Heart left ventricle (tissue), 16 donors: ENCODE measurements at regions not wholly inside any gene's neighbourhood (a gene's known extent, or its start where the extent isn't known, plus 50 kb on each side); places are given as distances from the start of the nearest gene placed in this dataset.

Experiments used
- ATAC-seq, 4 donors: fragments of 200-7000 bp; cut with Tn5 transposase; one replicate each; pipeline ENCODE4 v1.9.1; 2020 to 2022; ENCODE audit warnings: moderate library complexity in 4 of 4, mild to moderate bottlenecking in 3 of 4, moderate number of reproducible peaks in 1 of 4
- DNase-seq, 5 donors: peaks; one replicate each; pipeline ENCODE4 v3.0.0-alpha.2; 2020
- H3K27ac ChIP-seq, 12 donors: fragments of 200-600 bp; sonication (generic) in 4 of 12; one replicate each; pipeline versions ENCODE4 v1.5.0 to v1.8.0; 2016 to 2022; ENCODE audit warnings: mild to moderate bottlenecking in 2 of 12
- H3K27me3 ChIP-seq, 9 donors: fragments of 200-600 bp; sonication (generic) in 2 of 9; one replicate each; pipeline versions ENCODE4 v1.5.1 to v1.8.0; 2016 to 2022; ENCODE audit warnings: mild to moderate bottlenecking in 3 of 9
- H3K36me3 ChIP-seq, 9 donors: fragments of 200-600 bp; sonication (generic) in 2 of 9; one replicate each; pipeline versions ENCODE4 v1.5.0 to v1.8.0; 2018 to 2022; ENCODE audit warnings: mild to moderate bottlenecking in 2 of 9
- H3K4me1 ChIP-seq, 12 donors: fragments of 200-600 bp; sonication (generic) in 4 of 12; one replicate each; pipeline versions ENCODE4 v1.5.0 to v1.8.0; 2016 to 2022; ENCODE audit warnings: mild to moderate bottlenecking in 3 of 12
- H3K4me3 ChIP-seq, 12 donors: fragments of 200-600 bp; sonication (generic) in 4 of 12; one replicate each; pipeline versions ENCODE4 v1.5.0 to v1.8.0; 2017 to 2022; ENCODE audit warnings: mild to moderate bottlenecking in 9 of 12, moderate library complexity in 4 of 12
- H3K9me3 ChIP-seq, 12 donors: fragments of 200-600 bp; sonication (generic) in 4 of 12; one replicate each; pipeline versions ENCODE4 v1.5.0 to v1.8.0; 2016 to 2022; ENCODE audit warnings: mild to moderate bottlenecking in 1 of 12
- POLR2A ChIP-seq, 2 donors: fragments of 450-650 bp; IDR thresholded peaks; one replicate each; pipeline ENCODE4 v1.6.1; 2017; ENCODE audit warnings: antibody characterized with exemption in 2 of 2, mild to moderate bottlenecking in 2 of 2, moderate library complexity in 2 of 2
- WGBS, 4 donors: extraction: QIAGEN DNeasy Blood & Tissue Kit in 2 of 4; methylation state at CpG; one replicate each; pipeline versions ENCODE4 v1.1.5 to v1.1.7; 2013 to 2018; 5-methylcytosine and 5-hydroxymethylcytosine counted together
- intact Hi-C, 10 donors: fragments of 100-400 bp; cut with DNase I; formaldehyde crosslinking; loops; one replicate each; pipeline versions ENCODE4 v1.11.1 to v1.14.2; 2022
- TF ChIP-seq, protein P1 (sequence below), 12 donors: fragments of 200-600 bp; sonication (generic) in 4 of 12; IDR thresholded peaks; one replicate each; pipeline versions ENCODE4 v1.5.0 to v1.8.0; 2018 to 2022; ENCODE audit warnings: antibody characterized with exemption in 12 of 12, mild to moderate bottlenecking in 5 of 12
- donor health status: ischemic (EF 13 %, LVEDD 7.1; RV severe dilation, severe dysfunction).
- donor health status: healthy with polysubstance abuse.
- donor health status: DM: no; HTN: yes; CAD: no.
- donor health status: DM: no; HTN: no; CAD: no.
- donor health status: ischemic (EF 25% LVEDD 6.9; RV normal size, moderate dysfunction).
- donor health status: ischemic (EF 25% LVEDD 5.7; RV mildly dilated, moderate dysfunction).
- donor health status: healthy.
- donor health status: DM: yes; HTN: yes; CAD: no.
- donor health status: ischemic (EF 35%, LVEDD 5.7; RV mildly dilated, moderate dysfunction).
- donor health status: nonischemic (EF 11% LVEDD 7.7; RV severe dilation, severe dysfunction).
- donor health status: DM: yes; HTN: yes; CAD: no.
- donor health status: PGD.
- donor health status: ischemic (EF 29% LVEDD 5.4; RV normal size, mild dysfunction).
- donor health status: nonischemic (EF 23%, LVEDD 6.1; RV moderate dilation, normal function).

DNA sequence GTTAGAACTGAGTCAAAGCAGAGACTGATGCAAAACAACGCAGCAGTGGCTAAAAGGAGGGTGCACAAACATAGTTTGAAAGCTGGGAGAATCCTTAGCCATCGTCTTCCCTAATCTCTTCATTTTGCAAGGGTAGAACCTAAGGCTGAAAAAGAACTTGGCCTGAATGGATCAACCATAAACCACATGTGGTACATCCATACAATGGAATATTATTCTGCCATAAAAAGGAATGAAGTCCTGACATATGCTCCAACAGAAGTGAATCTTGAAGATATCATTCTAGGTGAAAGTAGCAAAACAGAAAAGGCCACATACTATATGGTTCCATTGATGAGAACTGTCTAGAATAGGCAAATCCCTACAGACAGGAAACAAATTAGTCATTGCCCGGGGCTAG lies 330.3 kb upstream of the NPVF start:
- Histone ChIP-seq H3K36me3 (no peaks in the 10 kb centered on the region), H3K27me3 (no peaks in the 10 kb centered on the region), H3K27ac (no peak overlapping the region), H3K4me1 (peaks cover 0 to 5% (median 0%) of the 10 kb centered on the region in 12 donors), H3K4me3 (no peak overlapping the region), H3K9me3 (peaks cover 0 to 6% (median 0%) of the 10 kb centered on the region in 12 donors)
- intact Hi-C loops, result no loop called here
- no peak for DNase-seq
- no peak for ATAC-seq
- 84 to 98% (median 92%) methylated on average over 3 of the region's 3 CpGs for WGBS, 4 donors
- TF ChIP-seq POLR2A (IDR thresholded peaks at IDR 0.05), result no peak
- TF ChIP-seq, protein P1, sequence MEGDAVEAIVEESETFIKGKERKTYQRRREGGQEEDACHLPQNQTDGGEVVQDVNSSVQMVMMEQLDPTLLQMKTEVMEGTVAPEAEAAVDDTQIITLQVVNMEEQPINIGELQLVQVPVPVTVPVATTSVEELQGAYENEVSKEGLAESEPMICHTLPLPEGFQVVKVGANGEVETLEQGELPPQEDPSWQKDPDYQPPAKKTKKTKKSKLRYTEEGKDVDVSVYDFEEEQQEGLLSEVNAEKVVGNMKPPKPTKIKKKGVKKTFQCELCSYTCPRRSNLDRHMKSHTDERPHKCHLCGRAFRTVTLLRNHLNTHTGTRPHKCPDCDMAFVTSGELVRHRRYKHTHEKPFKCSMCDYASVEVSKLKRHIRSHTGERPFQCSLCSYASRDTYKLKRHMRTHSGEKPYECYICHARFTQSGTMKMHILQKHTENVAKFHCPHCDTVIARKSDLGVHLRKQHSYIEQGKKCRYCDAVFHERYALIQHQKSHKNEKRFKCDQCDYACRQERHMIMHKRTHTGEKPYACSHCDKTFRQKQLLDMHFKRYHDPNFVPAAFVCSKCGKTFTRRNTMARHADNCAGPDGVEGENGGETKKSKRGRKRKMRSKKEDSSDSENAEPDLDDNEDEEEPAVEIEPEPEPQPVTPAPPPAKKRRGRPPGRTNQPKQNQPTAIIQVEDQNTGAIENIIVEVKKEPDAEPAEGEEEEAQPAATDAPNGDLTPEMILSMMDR (IDR thresholded peaks at IDR 0.05), result no peak

DNA sequence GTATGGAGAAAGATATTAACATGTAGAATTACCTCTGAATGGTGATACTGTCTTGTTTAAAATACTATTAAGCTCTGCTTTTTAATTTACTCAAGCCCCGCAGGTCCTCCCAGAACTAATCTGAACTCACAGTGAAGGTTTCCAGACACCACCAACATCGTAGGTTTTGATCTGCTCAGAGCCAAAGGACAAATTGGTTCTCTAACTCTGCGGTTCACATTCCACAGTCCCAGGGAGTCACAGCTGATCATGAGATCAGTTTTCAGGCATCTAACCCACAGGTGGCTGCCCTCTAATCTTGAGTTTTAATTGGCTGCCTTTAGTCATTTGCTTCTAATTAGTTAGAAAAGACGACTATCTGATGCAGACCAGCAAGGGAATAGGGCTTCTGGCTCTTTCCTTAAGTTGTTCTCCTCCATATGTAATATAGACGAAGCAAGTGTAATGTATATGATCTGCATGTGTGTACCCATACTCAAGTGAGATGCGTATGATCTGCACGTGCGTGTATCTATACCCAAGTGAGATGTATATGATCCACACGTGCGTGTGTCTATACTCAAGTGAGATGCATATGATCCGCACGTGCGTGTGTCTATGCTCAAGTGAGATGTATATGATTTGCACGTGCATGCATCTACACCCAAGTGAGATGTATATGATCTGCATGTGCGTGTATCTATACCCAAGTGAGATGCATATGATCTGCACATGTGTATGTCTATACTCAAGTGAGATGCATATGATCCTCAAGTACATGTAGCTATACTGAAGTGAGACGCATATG lies 331.5 kb upstream of the NPVF start:
- peaks cover 0 to 6% (median 0%) of the 10 kb centered on the region in 12 donors for H3K9me3 ChIP-seq
- intact Hi-C loops, result loop anchor here in 2 of 10 donors (5.0 to 10.0 kb wide), 2 partner anchors 167 to 295 kb away; no protein-coding TSS in a partner anchor
- H3K4me1 ChIP-seq, result no peaks in the 10 kb centered on the region
- no peaks in the 10 kb centered on the region for H3K27me3 ChIP-seq
- 78 to 85% (median 84%) methylated on average over 16 of the region's 16 CpGs for WGBS, 4 donors
- no peak for DNase-seq
- H3K4me3 ChIP-seq, result no peak overlapping the region
- TF ChIP-seq, protein P1 (IDR thresholded peaks at IDR 0.05), result no peak
- TF ChIP-seq POLR2A (IDR thresholded peaks at IDR 0.05), result no peak
- H3K36me3 ChIP-seq, result no peaks in the 10 kb centered on the region
- peak in 1 of 4 donors; percentile 29 for ATAC-seq
- no peak overlapping the region for H3K27ac ChIP-seq

DNA sequence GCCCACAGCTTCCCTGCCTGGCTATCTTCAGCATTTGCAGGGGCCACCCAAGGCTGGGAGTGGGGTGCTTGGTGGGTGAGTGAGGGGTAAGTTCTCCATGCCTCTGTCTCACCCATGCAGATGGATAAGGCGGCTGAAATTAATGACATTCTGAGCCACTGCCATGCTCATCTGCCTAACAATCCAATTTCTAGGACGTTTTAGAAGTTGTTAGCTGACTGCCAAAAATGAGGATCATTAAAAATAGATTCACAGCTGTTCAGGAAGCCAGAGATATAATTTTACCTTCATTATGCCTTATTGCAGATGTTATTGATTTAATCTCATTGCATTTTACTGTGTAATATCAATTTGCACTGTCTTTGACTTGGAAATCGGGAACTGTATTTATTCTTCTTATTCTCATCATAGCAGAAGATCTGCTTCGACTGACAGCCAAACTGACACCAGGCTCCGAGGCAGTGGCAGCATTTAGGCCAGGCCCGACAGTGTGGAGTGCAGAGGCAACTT lies 334.4 kb upstream of the NPVF start:
- ATAC-seq (no peak), DNase-seq (no peak)
- WGBS, 4 donors, result 63 to 67% (median 65%) methylated on average over 6 of the region's 6 CpGs
- intact Hi-C loops, result loop anchor here in 3 of 10 donors (2.0 to 10.0 kb wide), 3 partner anchors 170 to 304 kb away; no protein-coding TSS in a partner anchor
- TF ChIP-seq, protein P1 (IDR thresholded peaks at IDR 0.05), result no peak
- TF ChIP-seq POLR2A (IDR thresholded peaks at IDR 0.05), result no peak
- peaks cover 0 to 6% (median 0%) of the 10 kb centered on the region in 12 donors for H3K9me3 ChIP-seq
- peaks cover 0 to 6% (median 0%) of the 10 kb centered on the region in 12 donors for H3K4me1 ChIP-seq
- H3K36me3 ChIP-seq, result no peaks in the 10 kb centered on the region
- H3K27me3 ChIP-seq, result no peaks in the 10 kb centered on the region
- no peak overlapping the region for H3K27ac ChIP-seq
- no peak overlapping the region for H3K4me3 ChIP-seq

DNA sequence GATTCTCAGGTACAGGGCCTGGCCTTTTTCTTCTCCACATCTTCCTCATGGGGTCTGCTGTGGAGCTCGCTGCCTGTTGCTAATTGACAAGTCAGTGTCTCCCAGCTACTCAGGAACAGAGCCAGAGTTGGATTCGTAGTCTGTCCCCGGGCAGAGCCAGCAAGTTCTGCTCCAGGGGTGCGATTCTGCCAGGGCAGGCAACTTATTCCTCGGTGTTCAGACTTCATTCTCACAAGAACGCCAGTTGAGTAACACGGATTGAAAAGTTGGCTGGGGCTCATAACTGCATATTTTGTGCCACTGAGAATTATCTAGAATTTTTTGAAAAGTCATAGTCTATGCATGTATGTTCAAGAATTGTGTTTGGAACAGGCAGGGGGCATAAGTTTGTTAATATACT lies 336.7 kb upstream of the NPVF start:
- Histone ChIP-seq H3K27me3 (no peaks in the 10 kb centered on the region), H3K4me1 (peaks cover 0 to 6% (median 0%) of the 10 kb centered on the region in 12 donors), H3K4me3 (no peak overlapping the region), H3K9me3 (no peaks in the 10 kb centered on the region), H3K36me3 (no peaks in the 10 kb centered on the region), H3K27ac (peak overlapping the region in 1 of 12 donors; percentile 63)
- TF ChIP-seq POLR2A (IDR thresholded peaks at IDR 0.05), result no peak
- TF ChIP-seq, protein P1 (IDR thresholded peaks at IDR 0.05), result no peak
- WGBS, 4 donors, result 70 to 89% (median 77%) methylated on average over 6 to 7 of the region's 7 CpGs
- DNase-seq (no peak), ATAC-seq (no peak)
- intact Hi-C loops, result loop anchor here (1.0 to 10.0 kb wide), 10 partner anchors 172 to 308 kb away; no protein-coding TSS in a partner anchor
